Hepatocyte (in vitro differentiated cells): ENCODE measurements at regions not wholly inside any gene's neighbourhood (a gene's known extent, or its start where the extent isn't known, plus 50 kb on each side); places are given as distances from the start of the nearest gene placed in this dataset.

Experiments used
- CTCF ChIP-seq: fragments of 200-600 bp; sonication (generic); IDR thresholded peaks from 2 replicates; pipeline ENCODE4 v1.5.1; 2016; ENCODE audit warnings: antibody characterized with exemption, mild to moderate bottlenecking; ENCODE audit not compliant: poor library complexity
- EZH2 ChIP-seq: fragments of 200-600 bp; sonication (generic); IDR thresholded peaks from 2 replicates; pipeline ENCODE4 v1.6.1; 2016; ENCODE audit warnings: antibody characterized with exemption, mild to moderate bottlenecking, borderline replicate concordance
- EZH2phosphoT487 ChIP-seq: fragments of 200-600 bp; sonication (generic); IDR thresholded peaks from one replicate; pipeline ENCODE4 v1.6.1; 2018; ENCODE audit warnings: antibody characterized with exemption, mild to moderate bottlenecking, low read depth, moderate library complexity; ENCODE audit not compliant: unreplicated experiment, severe bottlenecking

- no peak for TF ChIP-seq CTCF
- no peak for TF ChIP-seq EZH2phosphoT487
- no peak for TF ChIP-seq EZH2
Measured at GRCh38 chr2:23008951-23009350, 376.0 kb upstream of the KLHL29 start.
